HG02840 (cell line): ENCODE measurements at regions not wholly inside any gene's neighbourhood (a gene's known extent, or its start where the extent isn't known, plus 50 kb on each side); places are given as distances from the start of the nearest gene placed in this dataset.
"Not testable (repeated sequence)": the region's sequence is repeated elsewhere in the genome, so short reads cannot be mapped to it uniquely, and the experiment has no call there.

Experiments
- ATAC-seq: cut with Tn5 transposase; IDR thresholded peaks from one replicate; pipeline ENCODE4 v1.9.1; 2021; ENCODE audit warnings: mild to moderate bottlenecking, moderate library complexity, moderate number of reproducible peaks; ENCODE audit not compliant: unreplicated experiment, low FRiP score

DNA sequence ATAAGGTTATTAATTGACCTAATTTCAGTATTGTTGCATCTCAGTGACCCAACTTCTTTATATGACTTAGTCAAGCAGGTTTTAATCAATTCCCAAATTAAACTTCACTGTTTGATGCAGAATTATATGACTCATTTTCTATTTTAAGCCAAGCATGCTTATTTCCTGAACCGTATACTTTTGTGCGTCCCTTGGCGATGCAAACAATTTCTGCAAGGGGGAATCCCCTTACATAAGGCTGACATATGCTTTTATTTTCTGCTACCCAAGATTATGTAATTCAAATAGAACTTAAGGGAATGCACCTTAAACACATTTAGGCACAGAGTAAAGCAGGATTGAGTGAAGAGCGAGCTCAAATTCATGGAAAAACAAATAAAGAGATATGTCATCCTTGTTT is 303.9 kb downstream of the PDCD6IP start:
- ATAC-seq: no peak

DNA sequence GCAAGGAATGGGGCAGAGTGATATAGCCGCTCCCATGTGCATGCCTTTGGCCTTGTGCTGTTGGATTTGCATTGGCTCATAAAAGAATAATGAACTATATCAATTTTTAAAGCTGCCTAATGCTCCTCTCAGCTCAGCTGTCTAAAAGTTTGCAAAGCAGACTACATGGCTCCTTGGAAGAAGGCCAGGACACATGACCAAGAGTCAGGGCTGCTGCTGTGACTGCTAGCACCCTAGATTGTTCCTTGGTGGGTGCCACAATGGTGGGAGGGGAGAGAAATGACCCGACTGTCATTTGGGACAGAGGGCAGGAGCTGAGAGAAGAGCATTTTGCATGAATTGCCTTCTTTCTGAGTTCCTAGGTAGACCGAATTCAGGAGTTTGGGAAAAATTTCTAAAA is 307.9 kb downstream of the PDCD6IP start:
- ATAC-seq: no peak

DNA sequence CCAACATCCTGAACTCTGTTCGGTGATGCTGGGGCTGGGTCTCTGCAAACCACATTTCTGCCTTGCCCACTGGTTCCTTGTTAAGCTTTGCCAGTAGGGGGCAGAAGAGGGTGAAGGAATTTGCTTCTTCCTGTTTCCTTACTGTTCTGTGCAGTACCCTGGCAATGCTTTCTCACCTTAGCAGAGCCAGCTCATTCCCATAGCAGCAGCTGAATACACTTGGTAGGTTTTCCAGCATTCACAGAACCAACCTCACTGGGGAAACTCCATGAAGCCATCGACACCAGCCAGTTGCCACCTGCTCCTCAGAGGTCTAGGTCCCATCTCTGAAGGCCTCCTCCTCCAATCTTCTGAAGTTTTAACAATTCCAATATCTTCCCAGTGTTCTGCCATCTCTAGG is 308.4 kb downstream of the PDCD6IP start:
- ATAC-seq: no peak

DNA sequence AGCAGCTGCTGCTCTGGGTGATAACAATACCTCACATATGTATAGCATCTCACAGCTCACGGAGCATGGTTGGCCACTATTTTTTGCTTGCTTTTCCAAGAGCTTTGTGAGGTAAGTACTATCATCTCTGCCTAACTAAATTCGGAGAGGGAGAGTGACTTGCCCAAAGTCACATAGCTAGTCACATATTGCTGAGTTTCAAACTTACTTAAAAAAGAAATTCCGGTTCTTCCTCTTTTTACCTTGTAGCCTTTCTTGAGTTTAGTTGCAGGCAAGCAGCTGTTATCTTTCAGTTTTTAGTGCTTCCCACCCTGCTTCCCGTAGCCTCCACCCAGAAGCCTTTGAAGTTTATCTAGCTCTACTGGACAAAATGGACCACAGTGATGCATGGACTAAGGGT is 309.2 kb downstream of the PDCD6IP start:
- no peak for ATAC-seq

DNA sequence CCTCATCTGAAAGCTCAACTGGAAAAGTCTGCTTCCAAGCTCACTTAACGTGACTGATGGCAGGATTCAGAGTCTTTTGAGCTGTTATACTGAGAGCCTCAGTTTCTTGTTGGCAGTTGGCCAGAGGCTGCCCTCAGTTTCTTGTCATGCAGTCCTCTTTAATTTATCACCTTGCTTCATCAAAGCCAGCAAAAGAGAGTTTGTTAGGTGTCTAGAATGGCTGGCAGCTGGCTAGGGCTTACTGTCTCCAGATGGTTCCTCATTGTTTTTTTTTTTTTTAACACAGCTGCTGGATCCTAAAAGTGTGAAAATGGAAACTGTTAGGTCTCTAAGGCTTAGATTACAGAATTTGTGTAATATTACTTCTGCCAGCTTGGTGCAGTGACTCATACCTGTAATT is 310.6 kb downstream of the PDCD6IP start:
- no peak for ATAC-seq

DNA sequence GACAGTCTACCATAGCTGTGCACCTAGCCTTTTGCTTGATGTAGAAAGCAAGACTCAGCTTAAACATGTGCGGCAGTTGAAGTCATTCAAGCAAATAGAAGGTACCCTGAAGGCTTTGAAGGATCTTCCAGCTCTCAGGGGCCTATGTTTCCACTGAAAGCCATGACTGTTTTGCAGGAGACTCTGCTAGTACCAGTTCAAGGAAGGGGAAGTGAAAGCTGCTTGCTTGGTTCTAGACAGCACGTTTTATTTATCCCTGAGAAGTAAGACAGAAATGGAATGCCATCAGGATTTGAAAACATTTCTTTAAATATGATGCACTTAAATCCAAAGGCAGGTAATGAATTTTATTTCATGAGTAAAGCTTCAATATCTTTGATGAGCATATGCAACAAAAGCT is 311.4 kb downstream of the PDCD6IP start:
- ATAC-seq: peak; percentile 38

DNA sequence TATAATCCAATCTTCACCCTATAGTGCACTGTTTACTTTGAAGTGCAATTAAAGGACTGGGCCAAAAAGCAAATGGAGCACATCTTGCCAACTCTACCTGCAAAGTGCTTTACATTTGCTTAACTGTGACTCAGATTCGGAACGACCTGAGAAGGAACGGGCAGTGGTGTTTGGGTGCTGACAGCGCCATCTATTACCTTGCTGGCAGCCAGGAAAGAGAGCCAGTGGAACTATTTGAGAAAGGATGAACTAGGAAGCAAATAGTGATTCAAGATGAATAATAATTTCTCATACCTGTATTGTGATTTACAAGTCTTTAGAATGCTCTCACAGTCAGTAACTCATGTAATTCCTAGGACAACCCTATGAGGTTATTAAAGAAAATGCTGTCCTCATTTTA is 312.9 kb downstream of the PDCD6IP start:
- ATAC-seq: no peak

DNA sequence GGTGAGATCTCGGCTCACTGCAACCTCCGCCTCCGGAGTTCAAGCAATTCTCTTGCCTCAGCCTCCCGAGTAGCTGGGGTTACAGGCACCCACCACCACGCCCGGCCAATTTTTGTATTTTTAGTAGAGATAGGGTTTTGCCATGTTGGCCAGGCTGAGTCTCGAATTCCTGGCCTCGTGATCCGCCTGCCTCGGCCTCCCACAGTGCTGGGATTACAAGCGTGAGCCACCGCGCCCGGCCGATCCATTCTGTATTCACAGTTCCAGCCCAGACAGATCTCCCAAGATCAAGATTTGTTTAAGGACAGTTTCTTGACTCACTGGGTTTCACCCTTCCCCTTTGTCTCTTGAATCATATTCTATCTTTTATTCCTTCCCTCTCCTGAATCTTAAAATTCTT is 313.8 kb downstream of the PDCD6IP start:
- not testable (repeated sequence) for ATAC-seq

DNA sequence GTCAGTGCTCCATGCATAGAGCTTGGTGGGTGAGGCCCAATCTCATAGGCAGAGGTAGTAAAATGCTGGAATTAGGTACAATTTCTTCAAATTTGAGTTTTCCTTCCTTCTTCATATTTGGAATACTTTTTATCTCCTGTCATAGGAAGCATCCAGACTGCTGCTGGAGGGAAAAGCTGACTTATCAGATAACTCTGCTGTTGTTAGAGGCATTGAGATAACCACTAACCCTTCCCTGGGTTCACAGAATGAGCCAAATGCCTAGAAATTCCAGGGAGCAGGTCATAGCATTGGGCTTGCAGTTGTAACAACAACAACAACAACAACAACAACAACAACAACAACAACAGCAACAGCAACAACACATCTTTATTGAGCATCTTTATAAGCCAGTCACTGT is 332.7 kb downstream of the PDCD6IP start:
- no peak for ATAC-seq

DNA sequence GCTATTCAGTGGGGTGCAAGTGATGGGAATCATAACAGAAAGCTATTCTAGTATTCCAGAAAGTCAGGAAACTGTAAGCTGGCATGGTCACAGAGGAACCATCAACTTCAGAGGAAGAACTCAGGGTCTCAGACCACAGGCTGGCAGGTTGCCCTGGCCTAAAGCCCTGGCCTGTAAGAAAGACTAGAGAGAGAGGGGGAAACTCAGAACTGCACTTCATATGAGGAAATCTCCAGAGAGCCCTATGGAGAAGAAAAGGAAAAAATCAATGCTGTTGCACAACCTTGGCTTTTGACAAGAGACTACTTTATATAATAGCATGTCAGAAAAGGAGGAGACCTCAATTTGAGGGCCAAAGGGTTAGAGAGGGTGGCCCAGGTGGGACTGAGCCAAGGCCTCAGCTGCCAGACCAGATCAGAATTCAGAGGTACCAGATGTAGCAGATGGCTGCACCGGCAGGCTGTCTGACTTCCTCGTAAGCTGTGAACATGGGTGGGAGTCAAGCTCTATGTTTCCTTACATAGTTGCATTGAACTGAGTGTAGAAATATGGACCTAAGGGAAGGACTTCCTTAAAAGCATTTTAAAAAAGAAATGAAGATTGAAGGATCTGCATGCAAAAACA is 333.8 kb downstream of the PDCD6IP start:
- no peak for ATAC-seq

DNA sequence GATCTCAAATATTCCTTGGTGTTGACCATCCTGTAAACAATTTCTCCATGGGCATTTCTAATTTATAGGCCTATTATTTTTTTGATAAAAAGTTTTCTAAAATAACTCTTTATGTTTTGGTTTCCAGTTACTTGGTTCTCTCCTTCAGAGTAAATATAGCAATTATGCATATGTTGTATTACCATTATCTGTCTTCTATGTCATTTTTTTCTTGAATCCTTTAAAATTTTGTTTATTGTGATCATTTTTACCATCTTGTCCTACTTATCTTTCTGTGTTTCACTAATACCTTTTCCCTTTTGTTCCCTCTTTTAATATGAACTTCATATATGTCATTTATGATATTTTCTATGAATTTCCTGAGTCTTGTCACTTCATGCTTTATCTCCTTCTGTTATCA is 341.1 kb downstream of the PDCD6IP start:
- ATAC-seq: no peak

DNA sequence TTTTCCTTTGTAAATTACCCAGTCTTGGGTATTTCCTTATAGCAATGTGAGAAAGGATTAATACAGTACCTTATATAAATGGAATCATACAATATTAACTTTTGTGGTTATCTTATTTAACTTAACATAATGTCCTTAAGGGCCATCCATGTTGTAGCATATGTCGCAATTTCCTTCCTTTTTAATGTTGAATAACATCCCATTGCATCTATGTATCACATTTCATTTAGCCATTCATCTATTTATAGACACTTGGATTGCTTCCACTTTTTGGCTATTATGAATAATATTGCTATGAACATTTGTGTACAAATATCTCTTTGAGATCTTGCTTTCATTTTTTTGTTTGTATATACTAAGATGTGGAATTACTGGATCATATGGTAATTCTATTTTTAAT is 342.2 kb downstream of the PDCD6IP start:
- no peak for ATAC-seq

DNA sequence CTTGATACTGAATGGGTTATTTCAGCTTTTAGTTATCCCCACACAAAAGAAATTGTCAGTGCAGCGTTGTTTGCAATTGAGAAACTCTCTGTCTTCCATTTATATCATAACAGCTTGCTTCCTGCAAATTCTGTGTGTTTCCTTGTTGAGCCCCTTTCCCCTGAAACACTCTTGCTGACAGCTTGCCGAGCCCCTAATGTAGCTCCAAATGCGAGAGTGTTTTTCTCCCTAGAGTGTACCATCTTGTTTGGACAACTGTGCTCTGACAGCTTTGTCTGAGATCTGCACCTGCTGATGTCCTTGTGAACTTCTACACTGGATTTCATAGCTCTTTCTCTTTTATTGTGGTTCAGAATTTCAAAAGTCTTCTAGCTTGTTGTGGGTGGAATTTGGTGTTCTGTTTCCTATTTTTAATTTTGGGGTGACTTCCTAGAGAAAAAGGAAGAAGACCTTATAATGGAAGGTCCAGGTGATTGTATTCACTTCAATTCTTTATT is 343.5 kb downstream of the PDCD6IP start:
- no peak for ATAC-seq

DNA sequence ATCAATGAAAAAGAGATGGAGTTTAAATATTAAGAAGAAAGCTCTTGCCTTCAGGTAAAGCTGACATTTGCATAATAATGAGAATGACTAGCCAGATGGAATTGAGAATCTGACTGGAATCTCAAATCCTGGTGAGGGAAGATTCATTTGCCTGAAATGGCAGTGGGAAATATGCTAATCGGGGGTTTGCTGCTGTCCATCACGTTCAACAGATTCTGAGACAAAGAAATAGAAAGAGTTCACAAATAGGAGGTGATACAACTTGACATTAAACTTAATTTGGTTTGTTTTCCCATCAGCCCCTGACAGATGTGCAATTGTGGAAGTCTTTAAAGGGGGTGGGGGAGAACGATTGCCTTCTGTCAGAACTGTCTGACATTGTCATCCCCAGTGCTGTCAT is 347.4 kb downstream of the PDCD6IP start:
- ATAC-seq: no peak

DNA sequence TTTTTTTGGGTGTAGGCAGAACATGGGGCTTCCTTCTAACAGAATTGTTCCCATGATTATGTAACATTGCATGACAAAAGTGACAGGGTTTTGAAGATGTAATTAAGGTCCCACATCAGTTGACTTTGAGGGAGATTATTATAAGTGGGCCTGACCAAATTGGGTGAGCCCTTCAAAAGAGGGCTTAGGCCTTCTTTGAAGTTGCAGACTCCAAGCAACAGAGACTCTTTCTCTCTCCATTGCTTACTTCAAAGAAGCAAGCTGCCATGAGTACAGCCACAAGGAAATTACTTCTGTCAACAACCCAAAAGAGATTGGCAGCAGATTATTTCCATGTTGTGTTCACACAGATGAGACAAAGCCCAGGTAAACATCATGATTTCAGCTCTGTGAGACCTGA is 348.2 kb downstream of the PDCD6IP start:
- ATAC-seq: no peak

DNA sequence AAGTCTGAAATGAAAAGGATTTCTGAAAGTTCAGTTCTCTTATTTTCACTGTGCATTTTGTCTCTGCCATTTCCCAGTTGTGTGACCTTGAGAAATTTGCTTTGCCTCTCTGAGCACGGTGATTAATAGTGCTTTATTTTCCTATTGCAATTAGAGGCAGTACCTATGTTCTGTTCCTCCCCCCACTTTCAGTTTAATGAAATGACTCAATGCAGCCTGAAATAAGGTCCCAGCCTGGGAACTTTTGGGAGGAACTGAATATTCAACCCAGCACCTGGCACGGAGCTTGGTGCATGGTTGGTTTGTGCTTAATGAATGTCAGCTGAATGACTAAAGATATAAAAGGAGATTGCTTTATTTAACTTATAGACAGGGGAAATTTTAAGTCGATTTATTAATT is 352.6 kb downstream of the PDCD6IP start:
- no peak for ATAC-seq

DNA sequence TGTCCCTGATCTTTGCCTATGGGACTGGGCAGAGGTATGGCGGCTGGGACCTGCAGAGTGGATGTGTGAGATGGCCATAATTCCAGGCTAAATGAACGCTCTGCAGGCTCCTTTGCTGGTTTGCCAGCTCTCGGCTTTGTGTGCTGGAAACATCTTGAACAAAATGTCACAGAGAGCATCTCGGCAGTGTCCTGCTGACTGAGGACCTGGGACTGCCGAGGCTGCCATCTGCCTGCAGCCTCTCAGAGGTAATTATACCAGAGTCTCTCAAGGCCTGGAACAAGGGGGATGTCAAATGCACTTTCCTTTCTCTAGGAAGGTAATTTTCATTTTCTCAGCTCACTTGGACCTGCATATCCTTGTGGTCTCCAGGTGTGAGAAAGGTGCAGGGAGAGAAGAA is 354.2 kb downstream of the PDCD6IP start:
- no peak for ATAC-seq

DNA sequence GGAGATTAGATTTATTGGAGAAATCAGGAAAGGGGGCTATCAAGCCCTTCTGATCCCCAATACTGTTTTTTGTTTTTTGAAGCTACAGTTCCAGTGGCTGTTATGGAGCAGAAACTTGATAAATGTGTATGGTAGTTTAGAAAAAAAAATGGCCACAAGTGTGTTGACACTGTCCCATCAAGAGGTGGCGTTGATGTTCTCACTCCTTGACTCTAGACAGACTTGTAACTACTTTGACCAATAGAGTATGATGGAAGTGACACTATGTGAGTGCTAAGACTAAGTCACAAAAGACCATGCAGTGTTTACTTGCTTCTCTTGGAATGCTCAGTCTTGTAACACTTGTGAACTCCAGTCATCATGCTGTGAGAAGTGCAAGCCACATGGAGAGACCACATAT is 356.7 kb downstream of the PDCD6IP start:
- ATAC-seq: no peak

DNA sequence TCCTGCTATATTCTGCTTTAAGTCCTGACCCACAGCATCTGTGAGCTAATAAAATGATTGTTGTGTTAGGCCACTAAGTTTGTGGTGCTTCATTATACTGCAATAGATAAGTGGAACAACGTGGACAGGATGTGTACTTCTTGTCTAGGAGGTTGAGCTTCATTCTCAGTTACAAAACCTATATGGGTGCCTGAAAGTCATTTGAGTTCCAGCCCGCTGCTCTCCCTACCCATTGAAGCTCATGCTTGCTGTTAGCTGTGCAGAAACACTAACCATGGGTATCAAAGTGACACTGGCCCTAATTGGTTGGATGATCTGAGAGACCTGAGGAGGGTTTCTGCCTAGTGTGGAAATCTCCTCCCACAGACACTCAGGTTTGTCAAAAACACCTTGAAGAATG is 357.2 kb downstream of the PDCD6IP start:
- ATAC-seq: no peak

DNA sequence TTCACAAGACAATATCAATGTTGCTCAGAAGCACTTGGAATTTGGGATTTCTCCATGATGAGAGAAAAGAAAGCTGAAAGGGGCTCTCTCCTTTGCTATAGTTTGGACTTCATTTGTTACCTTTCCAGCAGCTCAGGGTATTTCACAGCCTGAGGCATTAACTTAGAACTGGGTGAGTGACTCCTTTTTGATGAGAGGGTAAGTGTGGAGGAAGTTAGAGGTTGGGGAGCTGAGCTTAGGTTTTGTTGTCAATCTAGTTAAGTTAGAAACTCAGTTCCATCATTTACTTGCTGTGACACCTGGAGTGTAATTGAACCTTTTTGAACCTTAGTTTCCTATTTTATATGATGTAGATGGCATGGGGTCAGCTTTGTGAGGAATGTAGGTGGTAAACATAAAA is 359.1 kb downstream of the PDCD6IP start:
- no peak for ATAC-seq

DNA sequence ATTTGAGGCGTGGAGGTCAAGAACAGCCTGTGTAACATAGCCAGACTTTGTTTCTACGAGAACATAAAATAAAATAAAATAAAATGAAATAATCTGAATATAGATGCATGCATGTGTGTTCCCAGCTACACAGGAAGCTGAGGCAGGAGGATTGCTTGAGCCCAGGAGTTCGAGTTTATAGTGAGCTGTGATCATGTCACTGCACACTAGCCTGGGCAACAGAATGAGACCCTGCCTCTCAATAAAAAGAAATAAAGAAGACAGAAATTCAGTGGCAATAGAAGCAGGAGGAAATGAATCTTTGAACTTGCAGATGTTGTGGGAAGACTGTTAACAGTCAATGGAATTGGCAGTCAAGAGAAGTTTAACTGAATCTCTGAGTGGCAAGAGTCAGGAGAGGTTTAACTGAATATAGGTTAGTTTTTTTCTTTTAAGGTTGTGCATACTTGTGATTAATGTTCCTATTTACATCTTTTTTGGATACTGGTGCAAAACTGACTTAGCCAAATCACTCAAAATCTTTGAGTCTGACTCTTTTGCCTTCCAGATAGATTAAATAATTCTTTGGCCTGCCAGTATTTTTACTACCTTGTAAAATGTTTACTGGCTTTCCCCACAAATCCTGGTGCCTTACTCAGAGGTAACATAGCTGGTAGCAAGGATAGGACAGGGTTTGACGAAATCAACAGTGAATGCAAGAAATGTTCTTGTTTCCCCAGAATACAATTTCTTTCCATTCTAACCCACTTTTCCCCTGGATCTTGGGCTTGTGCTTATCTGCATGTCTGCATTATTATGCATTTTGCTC is 361.4 kb downstream of the PDCD6IP start:
- ATAC-seq: no peak

DNA sequence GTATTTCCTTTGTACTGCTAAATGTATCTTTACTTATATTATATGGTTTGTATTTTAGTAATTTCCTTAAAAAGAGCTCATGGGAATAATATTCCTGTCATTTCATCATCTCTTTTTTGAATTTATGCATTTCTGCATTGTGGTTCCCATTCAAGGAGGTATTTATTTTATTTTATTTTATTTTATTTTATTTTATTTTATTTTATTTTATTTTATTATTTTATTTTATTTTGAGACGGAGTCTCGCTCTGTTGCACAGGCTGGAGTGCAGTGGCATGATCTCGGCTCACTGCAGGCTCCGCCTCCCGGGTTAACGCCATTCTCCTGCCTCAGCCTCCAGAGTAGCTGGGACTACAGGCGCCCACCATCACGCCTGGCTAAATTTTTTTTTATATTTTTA is 371.2 kb downstream of the PDCD6IP start:
- not testable (repeated sequence) for ATAC-seq
